Smooth muscle cell (in vitro differentiated cells): ENCODE measurements at regions not wholly inside any gene's neighbourhood (a gene's known extent, or its start where the extent isn't known, plus 50 kb on each side); places are given as distances from the start of the nearest gene placed in this dataset.

Experiments
- DNase-seq: peaks from one replicate; lab custom pipeline; 2025; ENCODE audit not compliant: unreplicated experiment; lab: John Stamatoyannopoulos, UW
- H2AFZ ChIP-seq: fragments of 200-600 bp; sonication (generic); 2 replicates; pipeline ENCODE4 v1.6.0; 2016; ENCODE audit warnings: antibody characterized with exemption, low read depth, mild to moderate bottlenecking
- H3F3A ChIP-seq: fragments of 200-600 bp; sonication (generic); 2 replicates; pipeline ENCODE4 v1.6.0; 2017; ENCODE audit warnings: antibody characterized with exemption, low read depth
- H3K27ac ChIP-seq: fragments of 200-600 bp; sonication (generic); 2 replicates; pipeline ENCODE4 v1.5.1; 2016; ENCODE audit warnings: low read depth, mild to moderate bottlenecking
- H3K27me3 ChIP-seq: fragments of 200-600 bp; sonication (generic); 2 replicates; pipeline ENCODE4 v1.6.1; 2016; ENCODE audit warnings: low read depth, mild to moderate bottlenecking
- H3K36me3 ChIP-seq: fragments of 200-600 bp; sonication (generic); 2 replicates; pipeline ENCODE4 v1.5.1; 2016; ENCODE audit warnings: low read depth
- H3K4me1 ChIP-seq: fragments of 200-600 bp; sonication (generic); 2 replicates; pipeline ENCODE4 v1.5.1; 2016; ENCODE audit warnings: low read depth
- H3K4me2 ChIP-seq: fragments of 200-600 bp; sonication (generic); 2 replicates; pipeline ENCODE4 v1.6.0; 2016; ENCODE audit warnings: mild to moderate bottlenecking
- H3K4me3 ChIP-seq: fragments of 200-600 bp; sonication (generic); 2 replicates; pipeline ENCODE4 v1.5.1; 2016; ENCODE audit warnings: mild to moderate bottlenecking
- H3K79me2 ChIP-seq: fragments of 200-600 bp; sonication (generic); 2 replicates; pipeline ENCODE4 v1.6.0; 2016; ENCODE audit warnings: low read depth, mild to moderate bottlenecking
- H3K9ac ChIP-seq: fragments of 200-600 bp; sonication (generic); 2 replicates; pipeline ENCODE4 v1.6.0; 2016; ENCODE audit warnings: low read depth
- H3K9me3 ChIP-seq: fragments of 200-600 bp; sonication (generic); replicated peaks from 2 replicates; pipeline ENCODE4 v1.5.1; 2016; ENCODE audit warnings: low read depth
- H4K20me1 ChIP-seq: fragments of 200-600 bp; sonication (generic); 2 replicates; pipeline ENCODE4 v1.6.0; 2016; ENCODE audit warnings: low read depth
- CTCF ChIP-seq: fragments of 200-600 bp; sonication (generic); IDR thresholded peaks from 2 replicates; pipeline ENCODE4 v1.5.1; 2017; ENCODE audit warnings: borderline replicate concordance, mild to moderate bottlenecking, antibody characterized with exemption; ENCODE audit not compliant: insufficient read depth, poor library complexity, severe bottlenecking
- whole genome bisulfite sequencing: methylation state at CpG from one replicate; pipeline ENCODE4 v1.1.7; 2016; ENCODE audit warnings: low lambda C conversion rate; 5-methylcytosine and 5-hydroxymethylcytosine counted together

- Histone ChIP-seq H3K36me3 (no peaks in the 10 kb centered on the region), H3K9ac (no peak overlapping the region), H4K20me1 (no peaks in the 10 kb centered on the region), H3K4me1 (no peaks in the 10 kb centered on the region), H3K4me3 (no peak overlapping the region), H2AFZ (no peak overlapping the region), H3K4me2 (no peak overlapping the region), H3K79me2 (no peaks in the 10 kb centered on the region), H3F3A (no peaks in the 10 kb centered on the region), H3K27ac (no peak overlapping the region), H3K27me3 (no peaks in the 10 kb centered on the region), H3K9me3 (no peaks in the 10 kb centered on the region)
- DNase-seq = no peak
- WGBS = 85% methylated on average over 3 of the region's 3 CpGs
- no peak for TF ChIP-seq CTCF
Observed at GRCh38 chr13:62482351-62482750, 1066.7 kb upstream of the PCDH20 start.

GRCh38 chr13:62473944-62474237, 1058.2 kb upstream of the PCDH20 start:
- no peak overlapping the region for H3K9ac ChIP-seq
- no peak overlapping the region for H2AFZ ChIP-seq
- no peak overlapping the region for H3K4me2 ChIP-seq
- H3K4me3 ChIP-seq = no peak overlapping the region
- H3K9me3 ChIP-seq = no peaks in the 10 kb centered on the region
- DNase-seq = no peak
- no peak overlapping the region for H3K27ac ChIP-seq
- H3K79me2 ChIP-seq = no peaks in the 10 kb centered on the region
- H3K4me1 ChIP-seq = no peaks in the 10 kb centered on the region
- H4K20me1 ChIP-seq = no peaks in the 10 kb centered on the region
- no peak for TF ChIP-seq CTCF
- WGBS = 95% methylated on average over 3 of the region's 3 CpGs
- no peaks in the 10 kb centered on the region for H3K36me3 ChIP-seq
- no peaks in the 10 kb centered on the region for H3F3A ChIP-seq
- H3K27me3 ChIP-seq = no peaks in the 10 kb centered on the region

- Histone ChIP-seq H3K27me3 (no peaks in the 10 kb centered on the region), H3K36me3 (no peaks in the 10 kb centered on the region), H3K4me1 (no peaks in the 10 kb centered on the region), H3K9me3 (no peaks in the 10 kb centered on the region), H3K27ac (no peak overlapping the region), H3F3A (no peaks in the 10 kb centered on the region), H4K20me1 (no peaks in the 10 kb centered on the region), H2AFZ (no peak overlapping the region), H3K79me2 (no peaks in the 10 kb centered on the region), H3K4me2 (no peak overlapping the region), H3K9ac (no peak overlapping the region), H3K4me3 (no peak overlapping the region)
- WGBS = 84% methylated on average over 2 of the region's 2 CpGs
- no peak for DNase-seq
- no peak for TF ChIP-seq CTCF
Observed at GRCh38 chr13:62473190-62473943, 1057.7 kb upstream of the PCDH20 start.

- no peak overlapping the region for H3K4me2 ChIP-seq
- H3K27ac ChIP-seq = no peak overlapping the region
- H3K79me2 ChIP-seq = no peaks in the 10 kb centered on the region
- no peaks in the 10 kb centered on the region for H3K9me3 ChIP-seq
- TF ChIP-seq CTCF = no peak
- H3K4me3 ChIP-seq = no peak overlapping the region
- H4K20me1 ChIP-seq = no peaks in the 10 kb centered on the region
- peaks cover 4% of the 10 kb centered on the region for H3K27me3 ChIP-seq
- no peaks in the 10 kb centered on the region for H3F3A ChIP-seq
- H2AFZ ChIP-seq = no peak overlapping the region
- H3K4me1 ChIP-seq = no peaks in the 10 kb centered on the region
- no peaks in the 10 kb centered on the region for H3K36me3 ChIP-seq
- DNase-seq = no peak
- 95% methylated on average over 2 of the region's 2 CpGs for WGBS
- H3K9ac ChIP-seq = no peak overlapping the region
Observed at GRCh38 chr13:62453761-62454160, 1038.1 kb upstream of the PCDH20 start.
